ENCODE measurements at regions not wholly inside any gene's neighbourhood (a gene's known extent, or its start where the extent isn't known, plus 50 kb on each side); places are given as distances from the start of the nearest gene placed in this dataset.

- Histone ChIP-seq H2BK5ac (ENCODE audit: low read depth, low read length, poor library complexity, severe bottlenecking) (no peak overlapping the region), H4K5ac (ENCODE audit: low read depth, low read length) (no peak overlapping the region), H3K27me3 (ENCODE audit: control insufficient read depth, insufficient read depth, low read length) (peaks cover 2% of the 10 kb centered on the region; the same call in 1 of the 2 replicates), H3K4ac (ENCODE audit: low read depth, low read length) (no peak overlapping the region), H3K14ac (replicated peaks; ENCODE audit: low read depth, low read length) (no peak overlapping the region; the same call in 1 of the 2 replicates), H4K91ac (ENCODE audit: insufficient read depth, low read depth, low read length) (no peak overlapping the region), H3K18ac (ENCODE audit: low read depth, low read length) (no peak overlapping the region), H3K4me1 (ENCODE audit: control insufficient read depth, insufficient read depth, low read length) (no peaks in the 10 kb centered on the region), H2AFZ (replicated peaks; ENCODE audit: low read length, poor library complexity) (no peak overlapping the region), H3K9ac (ENCODE audit: low read depth, low read length) (no peak overlapping the region), H2BK20ac (ENCODE audit: low read depth, low read length) (no peak overlapping the region), H4K8ac (ENCODE audit: low read depth in 2 of 2, low read length in 2 of 2) (no peak overlapping the region), H4K20me1 (ENCODE audit: insufficient read depth, low read length) (no peaks in the 10 kb centered on the region), H3K23ac (ENCODE audit: low read depth, low read length) (no peak overlapping the region), H2BK120ac (ENCODE audit: low read depth, low read length) (no peak overlapping the region), H2AK9ac (replicated peaks; ENCODE audit: low read depth, low read length, poor library complexity) (no peak overlapping the region), H3K36me3 (ENCODE audit: control insufficient read depth, insufficient read depth, low read length) (no peaks in the 10 kb centered on the region), H3K27ac (ENCODE audit: insufficient read depth, low read length) (no peak overlapping the region), H2BK15ac (ENCODE audit: low read depth, low read length) (no peak overlapping the region), H3K9me3 (ENCODE audit: control insufficient read depth, insufficient read depth, low read length) (no peaks in the 10 kb centered on the region), H3K9me1 (ENCODE audit: insufficient read depth, low read length) (no peaks in the 10 kb centered on the region), H2AK5ac (ENCODE audit: low read depth, low read length) (no peak overlapping the region), H3K4me3 (ENCODE audit: insufficient read depth, low read depth, low read length) (no peak overlapping the region), H3K4me2 (ENCODE audit: low read depth, low read length) (no peak overlapping the region), H3K79me1 (ENCODE audit: low read depth in 1 of 2, low read length in 2 of 2) (no peaks in the 10 kb centered on the region), H3K56ac (ENCODE audit: extremely low read depth, insufficient read depth, low read length) (no peak overlapping the region)
- POLR2A ChIA-PET (ENCODE audit: unreplicated experiment): no interaction called here
- 83% methylated on average over 1 of the region's 11 CpGs; no CpG with 5 or more reads in 1 of the 2 experiments for WGBS, 2 experiments (ENCODE audit: extremely low coverage in 2 of 2, insufficient read length in 1 of 2)
- CTCF ChIA-PET: no interaction called here
- no TSS peak for BruUV-seq (replicated peaks)
- dilution Hi-C loops (cut with HindIII; ENCODE audit: low sequenced_read_pairs, unreplicated experiment) (no loop called here), in situ Hi-C loops (cut with MboI; ENCODE audit: low sequenced_read_pairs) (no loop called here), intact Hi-C loops (cut with micrococcal nuclease) (no loop called here)
- no peak for TF ChIP-seq RFX5 (IDR thresholded peaks at IDR 0.05; ENCODE audit: low read depth, low read length)
- ATAC-seq (ENCODE audit: low read depth) (no peak), DNase-seq (no peak)
Observed at GRCh38 chr10:92787557-92788152, 60.7 kb upstream of the EXOC6 start.

Data from IMR-90 (cell line).